OCI-LY1 (cell line): ENCODE measurements at regions not wholly inside any gene's neighbourhood (a gene's known extent, or its start where the extent isn't known, plus 50 kb on each side); places are given as distances from the start of the nearest gene placed in this dataset.

ENCODE experiments used
- CTCF ChIP-seq: fragments of 200-600 bp; sonication (generic), shearing (Covaris generic); IDR thresholded peaks from 2 replicates; pipeline ENCODE4 v1.5.1; 2017; ENCODE audit warnings: mild to moderate bottlenecking, antibody characterized with exemption, low read length, moderate library complexity, mixed read lengths
- EZH2 ChIP-seq: fragments of 200-600 bp; sonication (generic), shearing (Covaris generic); IDR thresholded peaks from 2 replicates; pipeline ENCODE4 v1.8.0; 2017; ENCODE audit warnings: borderline replicate concordance, mixed run types, mild to moderate bottlenecking, antibody characterized with exemption, low read length, moderate library complexity, mixed read lengths

- TF ChIP-seq CTCF (no peak), EZH2 (no peak)
Observed at GRCh38 chr17:77664097-77664729, 294.3 kb upstream of the TNRC6C start.
